ENCODE measurements at regions not wholly inside any gene's neighbourhood (a gene's known extent, or its start where the extent isn't known, plus 50 kb on each side); places are given as distances from the start of the nearest gene placed in this dataset.

DNA sequence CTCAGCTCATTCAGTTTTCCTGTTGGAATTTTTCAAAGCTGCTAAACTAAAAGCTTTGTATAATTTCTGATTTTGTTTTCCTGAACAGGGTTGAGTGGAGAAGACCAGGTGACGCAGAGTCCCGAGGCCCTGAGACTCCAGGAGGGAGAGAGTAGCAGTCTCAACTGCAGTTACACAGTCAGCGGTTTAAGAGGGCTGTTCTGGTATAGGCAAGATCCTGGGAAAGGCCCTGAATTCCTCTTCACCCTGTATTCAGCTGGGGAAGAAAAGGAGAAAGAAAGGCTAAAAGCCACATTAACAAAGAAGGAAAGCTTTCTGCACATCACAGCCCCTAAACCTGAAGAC is 367.1 kb upstream of the OR4E1 start:
- no peaks in the 10 kb centered on the region for H3K27me3 ChIP-seq (ENCODE audit: insufficient read depth, poor library complexity, severe bottlenecking)
- TF ChIP-seq GABPA (IDR thresholded peaks at IDR 0.05; ENCODE audit: low read depth) (no peak), POLR2AphosphoS5 (IDR thresholded peaks at IDR 0.05; ENCODE audit: low read depth) (no peak), SPI1 (IDR thresholded peaks at IDR 0.05; ENCODE audit: borderline replicate concordance, low read depth) (no peak)
- TF ChIP-seq, protein P1, sequence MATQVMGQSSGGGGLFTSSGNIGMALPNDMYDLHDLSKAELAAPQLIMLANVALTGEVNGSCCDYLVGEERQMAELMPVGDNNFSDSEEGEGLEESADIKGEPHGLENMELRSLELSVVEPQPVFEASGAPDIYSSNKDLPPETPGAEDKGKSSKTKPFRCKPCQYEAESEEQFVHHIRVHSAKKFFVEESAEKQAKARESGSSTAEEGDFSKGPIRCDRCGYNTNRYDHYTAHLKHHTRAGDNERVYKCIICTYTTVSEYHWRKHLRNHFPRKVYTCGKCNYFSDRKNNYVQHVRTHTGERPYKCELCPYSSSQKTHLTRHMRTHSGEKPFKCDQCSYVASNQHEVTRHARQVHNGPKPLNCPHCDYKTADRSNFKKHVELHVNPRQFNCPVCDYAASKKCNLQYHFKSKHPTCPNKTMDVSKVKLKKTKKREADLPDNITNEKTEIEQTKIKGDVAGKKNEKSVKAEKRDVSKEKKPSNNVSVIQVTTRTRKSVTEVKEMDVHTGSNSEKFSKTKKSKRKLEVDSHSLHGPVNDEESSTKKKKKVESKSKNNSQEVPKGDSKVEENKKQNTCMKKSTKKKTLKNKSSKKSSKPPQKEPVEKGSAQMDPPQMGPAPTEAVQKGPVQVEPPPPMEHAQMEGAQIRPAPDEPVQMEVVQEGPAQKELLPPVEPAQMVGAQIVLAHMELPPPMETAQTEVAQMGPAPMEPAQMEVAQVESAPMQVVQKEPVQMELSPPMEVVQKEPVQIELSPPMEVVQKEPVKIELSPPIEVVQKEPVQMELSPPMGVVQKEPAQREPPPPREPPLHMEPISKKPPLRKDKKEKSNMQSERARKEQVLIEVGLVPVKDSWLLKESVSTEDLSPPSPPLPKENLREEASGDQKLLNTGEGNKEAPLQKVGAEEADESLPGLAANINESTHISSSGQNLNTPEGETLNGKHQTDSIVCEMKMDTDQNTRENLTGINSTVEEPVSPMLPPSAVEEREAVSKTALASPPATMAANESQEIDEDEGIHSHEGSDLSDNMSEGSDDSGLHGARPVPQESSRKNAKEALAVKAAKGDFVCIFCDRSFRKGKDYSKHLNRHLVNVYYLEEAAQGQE (IDR thresholded peaks at IDR 0.05; ENCODE audit: insufficient replicate concordance, low read depth), result no peak
- TF ChIP-seq, protein P2, sequence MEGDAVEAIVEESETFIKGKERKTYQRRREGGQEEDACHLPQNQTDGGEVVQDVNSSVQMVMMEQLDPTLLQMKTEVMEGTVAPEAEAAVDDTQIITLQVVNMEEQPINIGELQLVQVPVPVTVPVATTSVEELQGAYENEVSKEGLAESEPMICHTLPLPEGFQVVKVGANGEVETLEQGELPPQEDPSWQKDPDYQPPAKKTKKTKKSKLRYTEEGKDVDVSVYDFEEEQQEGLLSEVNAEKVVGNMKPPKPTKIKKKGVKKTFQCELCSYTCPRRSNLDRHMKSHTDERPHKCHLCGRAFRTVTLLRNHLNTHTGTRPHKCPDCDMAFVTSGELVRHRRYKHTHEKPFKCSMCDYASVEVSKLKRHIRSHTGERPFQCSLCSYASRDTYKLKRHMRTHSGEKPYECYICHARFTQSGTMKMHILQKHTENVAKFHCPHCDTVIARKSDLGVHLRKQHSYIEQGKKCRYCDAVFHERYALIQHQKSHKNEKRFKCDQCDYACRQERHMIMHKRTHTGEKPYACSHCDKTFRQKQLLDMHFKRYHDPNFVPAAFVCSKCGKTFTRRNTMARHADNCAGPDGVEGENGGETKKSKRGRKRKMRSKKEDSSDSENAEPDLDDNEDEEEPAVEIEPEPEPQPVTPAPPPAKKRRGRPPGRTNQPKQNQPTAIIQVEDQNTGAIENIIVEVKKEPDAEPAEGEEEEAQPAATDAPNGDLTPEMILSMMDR (IDR thresholded peaks at IDR 0.05; ENCODE audit: insufficient read depth, low read length), result no peak
- H3K4me3 ChIP-seq (replicated peaks; ENCODE audit: insufficient read depth, low read length), result no peak overlapping the region
- no peak overlapping the region for H3K27ac ChIP-seq (replicated peaks)
- no peak for DNase-seq (ENCODE audit: low read depth in 1 of 2, low spot score in 1 of 2)

DNA sequence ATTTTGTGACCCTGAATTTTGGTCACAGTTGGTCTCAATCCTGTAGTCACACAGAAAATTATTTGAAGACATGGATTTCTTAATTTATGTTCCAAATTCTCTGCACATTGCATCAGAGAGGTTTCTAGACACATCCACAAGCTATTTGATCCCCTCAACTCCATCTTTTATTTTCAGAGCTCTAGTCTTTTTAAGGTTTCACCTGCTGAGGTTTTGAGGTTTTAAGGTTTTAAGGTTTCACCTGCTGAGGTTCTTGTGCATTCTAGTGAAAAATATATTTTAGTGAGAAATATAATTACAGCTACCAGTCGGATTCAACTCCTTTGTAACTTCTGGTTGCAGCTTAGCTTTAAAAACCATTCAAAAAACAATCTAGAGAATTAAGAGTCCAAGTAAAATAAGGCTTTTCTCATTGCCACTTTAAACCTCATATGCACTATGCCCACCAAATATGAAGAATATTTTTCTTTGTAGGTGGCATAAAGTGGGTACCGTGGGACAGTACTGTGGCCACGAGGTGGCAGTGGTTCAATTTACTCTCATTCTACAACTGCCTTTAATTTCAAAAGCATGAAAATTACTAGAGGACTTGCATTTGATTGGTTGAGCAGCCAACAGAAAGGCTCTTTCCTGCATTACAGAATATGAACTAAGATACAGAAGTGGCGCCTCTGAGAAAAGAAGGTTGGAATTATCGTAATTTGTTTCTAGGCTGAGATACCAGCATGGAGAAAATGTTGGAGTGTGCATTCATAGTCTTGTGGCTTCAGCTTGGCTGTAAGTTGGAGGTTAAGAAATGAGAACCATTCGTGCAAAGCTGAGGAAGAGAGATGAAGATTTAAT is 366.5 kb upstream of the OR4E1 start:
- H3K27ac ChIP-seq (replicated peaks), result no peak overlapping the region
- TF ChIP-seq SPI1 (IDR thresholded peaks at IDR 0.05; ENCODE audit: borderline replicate concordance, low read depth), result no peak
- TF ChIP-seq, protein P1 (IDR thresholded peaks at IDR 0.05; ENCODE audit: insufficient replicate concordance, low read depth), result no peak
- TF ChIP-seq, protein P2 (IDR thresholded peaks at IDR 0.05; ENCODE audit: insufficient read depth, low read length), result peak; percentile 26
- H3K4me3 ChIP-seq (replicated peaks; ENCODE audit: insufficient read depth, low read length), result no peak overlapping the region
- H3K27me3 ChIP-seq (ENCODE audit: insufficient read depth, poor library complexity, severe bottlenecking), result no peaks in the 10 kb centered on the region
- DNase-seq (ENCODE audit: low read depth in 1 of 2, low spot score in 1 of 2), result peak in 1 of 2 experiments; percentile 28

DNA sequence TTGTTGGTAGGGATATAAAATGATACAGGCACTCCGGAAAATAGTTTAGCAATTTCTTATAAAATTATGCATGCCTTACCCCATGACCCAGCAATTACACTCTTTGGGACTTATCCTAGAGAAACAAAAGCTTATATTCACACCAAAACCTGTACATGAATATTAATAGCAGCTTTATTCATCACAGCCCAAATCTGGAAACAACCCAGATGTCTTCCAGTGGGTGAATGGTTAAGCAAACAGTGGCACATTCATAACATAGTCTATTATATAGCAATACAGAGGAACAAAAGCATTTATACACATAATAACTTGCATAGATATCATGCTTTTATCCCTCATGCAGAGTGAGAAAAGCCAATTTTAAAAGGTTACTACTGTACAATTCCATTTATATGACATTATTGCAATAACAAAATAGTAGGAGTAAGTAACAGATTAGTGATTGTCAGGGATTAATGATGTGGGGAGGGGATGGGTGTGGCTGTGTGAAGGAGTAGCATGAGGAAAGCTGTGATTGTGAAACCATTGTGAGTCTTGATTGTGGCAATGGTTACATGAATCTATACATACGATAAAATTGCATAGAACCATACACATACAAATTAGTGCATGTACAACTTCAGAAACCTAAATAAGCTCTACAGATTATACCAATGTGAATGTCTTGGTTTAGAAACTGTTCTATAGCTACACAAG is 363.1 kb upstream of the OR4E1 start:
- TF ChIP-seq SPI1 (IDR thresholded peaks at IDR 0.05; ENCODE audit: borderline replicate concordance, low read depth) (no peak), GABPA (IDR thresholded peaks at IDR 0.05; ENCODE audit: low read depth) (no peak), POLR2AphosphoS5 (IDR thresholded peaks at IDR 0.05; ENCODE audit: low read depth) (no peak)
- TF ChIP-seq, protein P1 (IDR thresholded peaks at IDR 0.05; ENCODE audit: insufficient replicate concordance, low read depth), result no peak
- TF ChIP-seq, protein P2 (IDR thresholded peaks at IDR 0.05; ENCODE audit: insufficient read depth, low read length), result no peak
- no peak overlapping the region for H3K27ac ChIP-seq (replicated peaks)
- H3K27me3 ChIP-seq (ENCODE audit: insufficient read depth, poor library complexity, severe bottlenecking), result no peaks in the 10 kb centered on the region
- no peak overlapping the region for H3K4me3 ChIP-seq (replicated peaks; ENCODE audit: insufficient read depth, low read length)
- DNase-seq (ENCODE audit: low read depth in 1 of 2, low spot score in 1 of 2), result no peak
